ENCODE measurements at regions not wholly inside any gene's neighbourhood (a gene's known extent, or its start where the extent isn't known, plus 50 kb on each side); places are given as distances from the start of the nearest gene placed in this dataset.

DNA sequence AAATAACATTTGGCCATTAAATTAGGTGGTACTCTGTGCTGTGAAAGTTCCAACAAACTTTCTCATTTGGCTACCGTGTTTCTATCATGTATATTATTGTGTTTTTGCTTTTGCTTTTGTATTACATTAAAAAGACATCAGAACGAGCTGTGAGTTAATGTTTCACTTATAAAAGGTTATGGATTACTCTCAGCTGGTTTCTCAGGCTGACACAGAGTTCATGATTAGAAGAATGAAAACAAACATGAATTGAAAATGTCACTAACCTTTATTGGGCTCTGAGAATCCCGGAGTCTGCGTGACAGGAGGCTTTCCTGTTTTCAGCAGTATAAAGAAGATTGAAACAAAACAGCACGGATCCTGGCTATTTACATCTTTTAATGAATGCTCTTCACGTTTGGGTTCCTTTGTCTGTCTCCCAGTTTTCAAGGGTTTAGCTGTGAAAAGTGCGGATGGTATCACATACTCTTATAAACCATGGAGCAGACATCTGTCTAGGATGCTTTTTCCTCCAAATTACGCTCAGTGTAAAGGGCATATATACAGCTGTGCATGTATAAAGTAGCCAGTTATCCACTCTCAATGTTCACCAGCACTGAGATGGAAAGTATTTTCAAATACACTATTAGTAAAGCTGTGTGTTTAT, 153.6 kb downstream of the PTCSC3 start:
- TF ChIP-seq OTX1 (CRISPR knock-in tag; IDR thresholded peaks at IDR 0.05) (no peak), ZNF395 (CRISPR knock-in tag; IDR thresholded peaks at IDR 0.05) (no peak), RCOR1 (IDR thresholded peaks at IDR 0.05; ENCODE audit: borderline replicate concordance in 1 of 2, low read depth in 2 of 2, low read length in 2 of 2) (no peak), REST (IDR thresholded peaks at IDR 0.05; ENCODE audit: borderline replicate concordance) (no peak), REST (CRISPR knock-in tag; IDR thresholded peaks at IDR 0.05; ENCODE audit: low read depth) (no peak), KAT2B (IDR thresholded peaks at IDR 0.05; ENCODE audit: low read depth, low read length) (no peak), RBM39 (optimal IDR thresholded peaks at IDR 0.05; ENCODE audit: low read depth, low read length) (no peak)

All from K562 (cell line).